NCI-H2029 treated with DMSO at 0.1 percent for 48 hours (cell line): ENCODE measurements at regions not wholly inside any gene's neighbourhood (a gene's known extent, or its start where the extent isn't known, plus 50 kb on each side); places are given as distances from the start of the nearest gene placed in this dataset.
"Not testable (repeated sequence)": the region's sequence is repeated elsewhere in the genome, so short reads cannot be mapped to it uniquely, and the experiment has no call there.

ENCODE experiments used
- DNase-seq: peaks from one replicate; lab custom pipeline; 2025; lab: John Stamatoyannopoulos, UW

- no peak for DNase-seq
These were observed 112.7 kb downstream of the GJA1 start for GRCh38 chr6:121548131-121548530.

DNA sequence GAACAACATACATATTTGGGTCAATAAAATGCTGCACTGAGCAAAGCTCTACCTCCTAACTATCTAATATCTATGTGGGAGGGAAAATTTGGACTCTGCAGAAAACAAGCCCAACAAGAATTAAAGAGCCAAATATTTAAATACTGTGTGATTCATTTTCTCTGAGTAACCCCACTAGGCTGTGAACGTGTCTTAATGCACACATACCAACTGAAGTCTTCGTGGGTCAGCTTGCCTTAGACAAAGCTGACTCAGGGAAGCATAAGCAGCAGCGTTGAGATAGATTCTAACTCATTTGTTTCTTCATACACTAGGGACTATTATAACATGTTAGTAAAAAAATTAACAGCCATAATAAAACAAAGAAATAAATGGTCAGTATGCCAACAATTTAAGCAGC is 114.3 kb downstream of the GJA1 start:
- DNase-seq, result no peak

DNA sequence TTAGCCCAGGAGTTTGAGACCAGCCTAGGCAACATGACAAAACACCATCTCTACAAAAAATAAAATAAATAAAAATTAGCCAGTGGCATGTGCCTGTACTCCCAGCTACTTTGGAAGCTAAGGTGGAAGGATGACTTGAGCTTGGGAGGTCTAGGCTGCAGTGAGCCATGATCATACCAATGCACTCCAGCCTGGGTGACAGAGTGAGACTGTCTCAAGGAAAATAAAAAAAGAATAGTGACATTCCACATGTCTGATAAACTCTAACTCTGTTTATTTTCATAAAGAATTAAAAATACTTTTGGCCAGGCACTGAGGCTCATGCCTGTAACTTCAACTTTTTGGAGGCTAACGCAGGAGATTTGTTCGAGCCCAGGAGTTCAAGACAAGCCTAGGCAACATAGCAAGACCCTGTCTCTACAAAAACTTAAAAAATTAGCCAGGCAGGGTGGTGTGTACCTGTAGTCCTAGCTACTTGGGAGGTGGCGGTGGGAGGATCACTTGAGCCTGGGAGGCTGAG is 115.1 kb downstream of the GJA1 start:
- DNase-seq, result no peak

DNA sequence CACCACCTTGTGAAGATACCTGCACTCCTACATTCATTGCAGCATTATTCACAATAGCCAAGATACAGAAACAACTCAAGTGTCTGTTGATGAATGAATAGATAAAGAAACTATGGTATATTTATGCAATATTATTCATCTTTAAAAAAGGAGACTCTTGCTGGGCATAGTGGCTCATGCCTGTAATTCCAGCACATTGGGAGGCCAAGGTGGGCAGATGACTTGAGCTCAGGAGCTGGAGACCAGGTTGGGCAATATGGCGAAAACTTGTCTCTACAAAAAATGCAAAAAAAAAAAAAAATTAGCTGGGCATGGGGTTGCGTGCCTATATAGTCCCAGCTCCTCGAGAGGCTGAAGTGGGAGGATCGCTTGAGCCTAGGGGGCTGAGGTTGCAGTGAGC is 119.8 kb downstream of the GJA1 start:
- no peak for DNase-seq

DNA sequence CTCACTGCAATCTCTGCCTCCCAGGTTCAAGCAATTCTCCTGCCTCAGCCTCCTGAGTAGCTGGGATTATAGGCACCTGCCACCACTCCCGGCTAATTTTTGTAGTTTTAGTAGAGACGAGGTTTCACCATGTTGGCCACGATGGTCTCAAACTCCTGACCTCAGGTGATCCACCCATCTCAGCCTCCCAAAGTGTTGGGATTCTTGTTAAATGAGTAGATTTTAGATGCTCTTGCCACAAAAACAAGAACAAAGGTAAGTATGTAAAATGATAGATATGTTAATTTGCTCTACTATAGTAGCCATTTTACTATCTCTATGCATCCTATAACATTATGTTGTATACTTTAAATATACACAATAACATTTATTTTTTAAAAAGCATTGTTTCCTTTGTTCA is 120.7 kb downstream of the GJA1 start:
- not testable (repeated sequence) for DNase-seq

- DNase-seq, result no peak
These were observed 121.9 kb downstream of the GJA1 start for GRCh38 chr6:121557146-121557940.

GRCh38 chr6:121559611-121560269 is 124.3 kb downstream of the GJA1 start:
- DNase-seq, result no peak

DNA sequence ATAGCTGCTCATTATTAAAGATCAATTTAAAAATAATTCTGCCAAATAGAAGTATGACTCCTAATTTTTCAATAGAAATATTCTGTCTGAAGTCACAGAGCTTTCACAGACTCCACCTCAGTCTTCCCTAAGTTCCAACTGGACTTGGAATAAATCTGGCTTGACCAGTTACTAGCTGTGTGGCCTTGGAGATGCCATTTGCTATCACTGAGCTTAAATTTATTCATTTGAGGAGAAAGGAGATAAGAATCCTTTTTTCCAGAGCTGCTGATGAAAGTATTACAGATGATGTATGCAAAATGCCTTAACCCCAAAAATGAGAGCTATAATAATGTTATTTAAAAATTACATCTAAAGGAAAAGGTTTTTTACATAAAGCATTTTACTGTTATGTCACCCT is 125.0 kb downstream of the GJA1 start:
- no peak for DNase-seq

GRCh38 chr6:121563286-121563685 is 127.8 kb downstream of the GJA1 start:
- DNase-seq, result no peak

- not testable (repeated sequence) for DNase-seq
These were observed 129.1 kb downstream of the GJA1 start for GRCh38 chr6:121564529-121564928.

- no peak for DNase-seq
These were observed 136.0 kb downstream of the GJA1 start for GRCh38 chr6:121571455-121571854.

DNA sequence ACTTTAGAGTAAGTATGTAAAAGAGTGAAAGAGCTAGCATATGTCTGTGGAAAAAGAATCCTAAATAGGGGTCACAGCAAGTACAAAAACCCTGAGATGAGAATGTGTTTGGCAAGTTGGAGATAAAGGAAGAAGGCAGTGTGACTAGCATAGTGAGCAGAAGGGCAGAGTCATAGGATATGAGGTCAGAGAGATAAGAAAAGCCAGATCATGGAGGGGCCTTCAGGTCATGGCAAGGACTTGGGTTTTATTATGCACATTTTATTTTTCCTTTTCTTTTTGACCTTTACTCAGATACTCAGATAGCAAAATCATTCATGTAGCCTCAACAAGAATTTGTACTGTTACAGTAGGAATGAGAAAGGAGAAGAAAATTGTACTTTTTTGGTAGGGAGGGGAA is 138.0 kb downstream of the GJA1 start:
- DNase-seq, result no peak

DNA sequence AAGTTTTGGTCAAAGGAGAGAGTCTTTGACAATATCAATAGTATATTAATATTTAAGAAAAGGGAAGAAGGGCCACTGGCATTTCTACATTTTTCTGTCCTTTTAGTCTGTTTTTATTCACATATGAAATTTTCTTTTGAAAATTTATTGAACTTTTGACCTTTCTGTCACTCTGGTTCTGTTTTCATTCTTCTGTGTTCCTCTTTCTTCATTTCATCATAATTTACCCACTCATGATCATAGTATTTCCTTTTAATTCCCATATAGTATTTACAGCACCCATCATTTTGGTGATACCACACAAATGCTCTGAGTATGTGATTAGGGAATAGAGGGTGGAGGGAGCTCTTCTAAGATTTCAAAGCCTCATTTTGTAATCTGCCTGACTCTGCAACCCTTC is 142.8 kb downstream of the GJA1 start:
- no peak for DNase-seq

- no peak for DNase-seq
These were observed 144.0 kb downstream of the GJA1 start for GRCh38 chr6:121579478-121579877.

DNA sequence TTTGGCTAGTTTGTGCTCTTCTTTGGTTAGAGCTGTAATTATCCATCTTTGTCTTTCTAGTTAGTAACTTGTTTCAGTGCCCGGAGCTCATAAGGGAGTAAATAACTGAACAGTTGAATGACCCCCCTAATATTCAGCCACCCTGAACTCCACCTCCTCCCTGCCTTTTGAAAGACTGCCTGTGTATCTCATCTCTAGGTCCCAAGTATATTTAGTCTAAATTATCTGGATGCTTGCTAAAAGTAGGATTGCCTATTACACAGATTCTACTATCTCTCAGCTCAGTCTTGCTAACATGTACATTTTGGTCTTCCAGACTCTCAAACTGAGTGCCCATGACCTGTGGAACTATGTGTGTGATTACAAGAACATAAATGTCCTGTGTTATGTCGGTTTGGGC is 145.9 kb downstream of the GJA1 start:
- no peak for DNase-seq

DNA sequence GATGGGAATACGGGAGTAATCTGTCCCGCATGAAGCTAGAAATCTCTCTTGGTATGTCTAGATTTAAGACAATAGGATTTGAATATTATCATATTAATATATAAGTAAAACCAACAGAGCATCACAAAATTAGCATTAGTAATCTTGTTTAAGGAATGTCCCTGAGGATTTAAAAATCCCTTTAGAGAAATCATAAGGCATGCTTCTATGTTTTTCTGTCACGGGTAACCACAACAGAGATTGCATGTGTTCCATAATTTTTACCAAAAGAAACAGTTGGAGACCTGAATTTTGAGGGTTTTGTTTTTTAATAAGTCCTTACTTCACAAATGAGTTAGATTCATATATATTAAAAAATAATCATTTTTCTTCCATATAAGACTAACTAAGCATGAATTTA is 146.8 kb downstream of the GJA1 start:
- DNase-seq, result no peak

- DNase-seq, result no peak
These were observed 149.3 kb downstream of the GJA1 start for GRCh38 chr6:121584586-121585369.

DNA sequence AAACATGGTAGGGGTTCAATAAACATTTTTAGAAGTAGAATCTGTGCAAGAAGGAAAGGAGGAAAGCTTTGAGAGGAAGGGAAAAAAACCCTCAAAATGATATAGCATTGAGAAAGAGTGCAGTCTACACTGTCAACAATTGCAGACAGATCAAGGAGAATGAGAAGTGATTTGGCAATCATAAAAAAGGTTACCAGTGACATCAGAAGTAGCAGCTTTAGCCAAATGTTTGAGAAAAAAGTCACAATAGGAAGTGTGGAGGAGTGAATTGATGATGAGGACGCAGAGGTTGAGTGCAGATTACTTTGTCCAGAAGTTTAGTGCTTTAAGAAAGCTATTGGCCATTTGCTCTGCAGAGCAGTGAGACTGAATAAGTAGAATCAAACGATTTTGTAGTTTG is 155.0 kb downstream of the GJA1 start:
- no peak for DNase-seq

DNA sequence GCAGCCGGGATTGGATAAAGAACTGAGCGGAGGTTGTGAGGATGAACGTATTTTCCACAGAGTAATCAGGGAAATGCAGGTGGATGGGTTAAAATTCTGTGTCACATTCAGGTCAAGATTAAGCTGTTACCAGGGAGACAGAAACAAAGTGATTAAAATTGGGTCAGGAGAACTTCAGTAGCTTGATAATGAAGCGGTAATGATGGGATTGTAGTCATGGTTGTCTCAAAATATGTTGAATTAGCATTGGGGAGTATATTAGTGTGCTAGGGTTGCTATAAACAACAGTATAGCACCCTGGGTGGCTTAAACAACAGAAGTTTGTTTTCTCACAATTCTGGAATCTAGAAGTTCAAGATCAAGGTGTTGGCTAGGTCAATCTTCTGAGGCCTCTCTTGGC is 155.5 kb downstream of the GJA1 start:
- DNase-seq, result no peak

- DNase-seq, result no peak
These were observed 157.0 kb downstream of the GJA1 start for GRCh38 chr6:121592261-121592935.

GRCh38 chr6:121593011-121593641 is 157.7 kb downstream of the GJA1 start:
- DNase-seq, result no peak

GRCh38 chr6:121594053-121594452 is 158.6 kb downstream of the GJA1 start:
- DNase-seq, result no peak
